Activated T-cell treated with anti-CD3 and anti-CD28 coated beads, Interleukin-2, amount 50 U/mL, for 72 hours (primary cell): ENCODE measurements at regions not wholly inside any gene's neighbourhood (a gene's known extent, or its start where the extent isn't known, plus 50 kb on each side); places are given as distances from the start of the nearest gene placed in this dataset.
"Not testable (repeated sequence)": the region's sequence is repeated elsewhere in the genome, so short reads cannot be mapped to it uniquely, and the experiment has no call there.

Source experiments
- ATAC-seq, 2 donors: fragments of 150-1000 bp; cut with Tn5 transposase; replicated peaks in 1 of 2; 2 replicates each; pipeline ENCODE4 v1.10.0; 2021; ENCODE audit warnings: moderate library complexity in 2 of 2, mild to moderate bottlenecking in 1 of 2
- DNase-seq, 2 donors: peaks; one replicate each; pipeline ENCODE4 v3.0.0; 2021 to 2022; ENCODE audit warnings: mixed read lengths in 1 of 2
- H3K27ac Mint-ChIP-seq: one replicate; pipeline ENCODE4 v1.8.0; 2022; ENCODE audit warnings: mild to moderate bottlenecking, moderate library complexity, mixed read lengths
- H3K27me3 Mint-ChIP-seq: one replicate; pipeline ENCODE4 v1.8.0; 2022; ENCODE audit warnings: low read depth, mixed read lengths
- H3K36me3 Mint-ChIP-seq, 2 donors: one replicate each; pipeline ENCODE4 v1.8.0; 2022; ENCODE audit warnings: mixed read lengths in 2 of 2, mild to moderate bottlenecking in 1 of 2; ENCODE audit not compliant: insufficient read depth in 2 of 2
- H3K4me1 Mint-ChIP-seq: one replicate; pipeline ENCODE4 v1.8.0; 2022; ENCODE audit warnings: low read depth, mixed read lengths
- H3K4me3 Mint-ChIP-seq, 2 donors: one replicate each; pipeline ENCODE4 v1.8.0; 2022; ENCODE audit warnings: mild to moderate bottlenecking in 2 of 2, mixed read lengths in 2 of 2, moderate library complexity in 2 of 2
- H3K9me3 Mint-ChIP-seq, 2 donors: one replicate each; pipeline ENCODE4 v1.8.0; 2022; ENCODE audit warnings: mixed read lengths in 2 of 2

DNA sequence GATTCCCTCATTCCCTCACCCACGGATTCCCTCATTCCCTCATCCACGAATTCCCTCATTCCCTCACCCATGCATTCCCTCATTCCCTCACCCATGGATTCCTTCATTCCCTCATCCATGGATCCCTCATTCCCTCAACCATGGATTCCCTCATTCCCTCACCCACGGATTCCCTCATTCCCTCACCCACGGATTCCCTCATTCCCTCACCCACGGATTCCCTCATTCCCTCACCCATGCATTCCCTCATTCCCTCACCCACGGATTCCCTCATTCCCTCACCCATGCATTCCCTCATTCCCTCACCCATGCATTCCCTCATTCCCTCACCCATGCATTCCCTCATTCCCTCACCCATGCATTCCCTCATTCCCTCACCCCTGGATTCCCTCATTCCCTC is 238.0 kb downstream of the TTLL2 start:
- not testable (repeated sequence) for H3K9me3 Mint-ChIP-seq, H3K4me1 Mint-ChIP-seq, ATAC-seq, DNase-seq, H3K4me3 Mint-ChIP-seq, H3K36me3 Mint-ChIP-seq, H3K27ac Mint-ChIP-seq, H3K27me3 Mint-ChIP-seq

DNA sequence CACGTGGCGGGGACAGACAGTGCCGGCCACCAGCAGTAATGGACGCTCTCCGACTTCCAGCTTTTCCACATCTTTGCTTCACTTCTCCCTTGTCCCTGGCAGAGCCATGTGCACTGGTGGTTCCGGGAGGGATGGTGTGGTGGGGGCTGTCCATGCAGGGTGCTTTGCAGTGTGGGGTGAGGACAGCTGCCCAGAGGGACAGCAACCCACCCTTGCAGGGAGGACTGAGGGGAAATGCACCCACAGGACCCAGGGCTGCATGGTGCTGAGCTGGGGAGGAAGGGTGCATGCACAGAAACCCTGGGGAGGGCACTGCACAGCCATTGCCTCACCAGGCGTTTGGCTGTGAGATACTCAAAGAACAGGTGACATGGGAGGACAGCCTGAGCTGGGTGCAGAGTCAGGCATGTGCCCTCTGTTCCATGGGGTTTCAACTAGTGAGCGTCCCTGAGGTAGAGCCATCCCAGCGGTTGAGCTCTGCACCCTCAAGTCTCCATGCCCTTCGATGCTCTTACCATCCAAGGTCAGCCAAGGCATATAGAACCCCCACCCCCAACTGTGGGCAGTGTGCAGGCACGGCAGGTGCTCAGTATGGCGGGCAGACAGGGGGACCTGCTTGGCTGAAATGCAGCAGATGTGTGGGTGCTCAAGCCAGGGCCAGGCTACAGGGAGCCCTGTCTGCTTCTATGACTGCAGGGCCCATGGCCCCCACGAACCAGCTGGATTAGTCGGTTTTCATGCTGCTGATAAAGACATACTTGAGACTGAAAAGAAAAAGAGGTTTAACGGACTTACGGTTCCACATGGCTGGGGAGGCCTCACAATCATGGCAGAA is 239.7 kb downstream of the TTLL2 start:
- no peak overlapping the region for H3K27ac Mint-ChIP-seq
- DNase-seq (no peak), ATAC-seq (no peak)
- H3K9me3 Mint-ChIP-seq, result peaks cover 0 to 2% of the 10 kb centered on the region in 2 donors
- no peaks in the 10 kb centered on the region for H3K36me3 Mint-ChIP-seq
- H3K4me1 Mint-ChIP-seq, result no peaks in the 10 kb centered on the region
- H3K4me3 Mint-ChIP-seq, result no peak overlapping the region
- H3K27me3 Mint-ChIP-seq, result no peaks in the 10 kb centered on the region

DNA sequence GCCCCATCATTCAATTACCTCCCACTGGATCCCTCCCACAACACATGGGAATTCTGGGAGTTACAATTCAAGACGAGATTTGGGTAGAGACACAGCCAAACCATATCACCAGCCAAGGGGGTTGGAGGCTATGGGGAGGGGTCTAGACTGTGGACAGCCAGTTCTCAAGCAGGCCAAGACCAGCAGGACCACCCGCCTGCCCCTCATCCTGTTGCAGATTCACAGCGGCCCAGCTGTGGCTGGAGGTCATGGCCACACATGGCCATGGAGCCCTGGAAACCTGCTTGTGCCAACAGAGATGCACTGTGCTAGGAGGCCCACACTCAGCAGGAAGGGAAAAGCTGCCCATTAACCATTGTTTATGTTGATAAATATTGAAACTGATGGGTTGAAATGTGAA is 240.5 kb downstream of the TTLL2 start:
- peaks cover 0 to 2% of the 10 kb centered on the region in 2 donors for H3K9me3 Mint-ChIP-seq
- ATAC-seq (no peak), DNase-seq (no peak)
- H3K36me3 Mint-ChIP-seq, result no peaks in the 10 kb centered on the region
- no peaks in the 10 kb centered on the region for H3K4me1 Mint-ChIP-seq
- H3K27me3 Mint-ChIP-seq, result no peaks in the 10 kb centered on the region
- H3K4me3 Mint-ChIP-seq, result no peak overlapping the region
- no peak overlapping the region for H3K27ac Mint-ChIP-seq

DNA sequence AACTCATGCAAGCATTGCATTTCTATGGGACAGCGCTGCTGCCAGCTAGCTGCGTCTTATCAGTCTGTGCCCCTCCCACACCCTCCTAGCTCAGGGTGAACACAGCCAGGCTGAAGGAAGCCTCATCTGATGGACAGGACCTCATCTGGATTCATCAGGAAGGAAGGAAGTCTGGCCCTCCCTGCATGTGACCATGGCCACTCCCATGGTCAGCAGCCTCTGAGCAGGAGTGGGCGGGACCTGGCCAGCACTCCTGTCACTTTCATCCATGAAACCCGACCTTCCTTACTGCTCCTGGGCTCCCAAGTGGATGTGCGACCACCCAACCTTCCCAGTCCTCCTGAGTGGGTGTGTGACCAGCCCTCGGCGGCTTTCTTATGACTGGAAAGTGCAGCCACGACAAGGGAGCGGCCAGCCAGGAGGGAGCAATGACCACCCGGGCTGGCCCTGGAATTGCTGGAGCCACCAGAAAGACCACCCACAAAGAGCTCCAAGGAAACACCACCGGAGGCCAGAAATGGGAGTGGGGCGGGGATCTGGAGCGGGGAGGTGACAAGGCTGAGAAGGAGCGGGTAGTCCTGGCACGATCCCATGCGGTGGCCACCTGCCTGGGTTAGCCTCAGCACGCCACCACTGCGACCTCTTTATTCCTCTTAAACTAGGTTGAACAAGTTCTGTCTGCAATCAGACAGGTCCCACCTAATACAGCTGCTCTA is 241.2 kb downstream of the TTLL2 start:
- Mint-ChIP-seq H3K4me3 (no peak overlapping the region), H3K27me3 (no peaks in the 10 kb centered on the region), H3K36me3 (no peaks in the 10 kb centered on the region), H3K9me3 (peaks cover 0 to 2% of the 10 kb centered on the region in 2 donors), H3K27ac (no peak overlapping the region), H3K4me1 (no peaks in the 10 kb centered on the region)
- DNase-seq (no peak), ATAC-seq (no peak)

DNA sequence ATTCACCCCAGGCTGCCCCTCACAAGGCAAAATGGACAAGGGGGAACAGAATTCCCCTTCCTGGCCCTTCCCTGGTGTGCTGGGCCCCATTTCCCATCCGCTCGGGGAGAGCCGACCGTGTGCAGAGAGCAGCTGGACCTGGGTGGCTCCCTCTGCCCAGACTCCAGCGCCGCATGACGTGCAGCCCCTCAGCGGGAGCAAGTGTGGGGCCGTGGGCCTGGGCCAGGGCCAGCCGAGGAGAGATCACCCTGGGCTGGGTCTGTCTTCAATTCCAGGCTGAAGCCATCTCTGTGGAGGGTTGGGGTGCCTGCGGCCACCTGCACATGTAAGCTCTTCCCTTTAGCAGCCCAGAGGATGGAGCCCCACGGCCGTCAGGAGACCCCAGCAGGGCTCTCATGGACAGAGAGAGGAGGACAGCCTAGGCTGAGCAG is 241.8 kb downstream of the TTLL2 start:
- Mint-ChIP-seq H3K9me3 (peaks cover 0 to 2% of the 10 kb centered on the region in 2 donors), H3K27ac (no peak overlapping the region), H3K27me3 (no peaks in the 10 kb centered on the region), H3K36me3 (no peaks in the 10 kb centered on the region), H3K4me3 (no peak overlapping the region), H3K4me1 (no peaks in the 10 kb centered on the region)
- no peak for ATAC-seq
- no peak for DNase-seq

DNA sequence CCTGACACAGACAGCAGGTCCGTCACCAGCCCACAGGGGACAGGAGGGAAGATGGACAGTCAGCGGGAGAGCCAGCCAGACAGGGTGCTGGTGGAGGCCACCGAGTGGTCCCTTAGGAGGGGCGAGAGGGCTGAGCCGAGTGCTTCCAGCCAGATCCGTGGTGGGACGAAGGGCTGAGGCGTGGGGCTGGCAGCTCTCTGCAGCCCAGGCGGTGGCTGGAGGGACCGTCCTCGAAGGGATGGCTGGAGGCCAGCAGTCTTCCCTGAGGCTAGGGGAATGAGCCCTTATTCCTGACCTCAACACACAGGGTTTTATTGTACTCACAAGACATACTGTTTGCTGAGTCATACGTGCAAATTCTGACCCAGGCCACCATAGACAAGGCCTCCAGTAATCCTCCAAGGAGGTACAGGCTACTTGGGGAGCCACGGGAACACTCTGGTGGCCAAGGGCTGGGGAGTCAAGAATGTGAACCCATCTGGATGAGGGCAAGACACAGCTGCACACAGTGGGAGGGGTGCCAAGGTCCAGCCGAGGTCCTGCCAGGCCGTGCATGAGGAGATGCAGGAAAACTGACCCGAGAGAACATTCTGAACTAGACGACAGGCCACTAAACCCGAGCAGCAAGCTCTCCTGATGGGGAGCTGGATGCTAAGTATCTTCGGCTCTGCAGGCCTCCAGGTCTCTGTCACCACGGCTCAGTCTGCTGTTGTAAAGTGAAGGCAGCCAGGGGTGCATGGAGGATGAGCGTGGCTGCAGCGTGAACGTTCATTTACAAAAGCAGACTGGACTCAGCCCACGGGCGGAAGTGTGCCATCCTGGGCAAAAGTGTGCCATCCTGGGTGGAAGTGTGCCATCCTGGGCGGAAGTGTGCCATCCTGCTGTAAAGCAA is 242.5 kb downstream of the TTLL2 start:
- Mint-ChIP-seq H3K27me3 (no peaks in the 10 kb centered on the region), H3K4me1 (no peaks in the 10 kb centered on the region), H3K9me3 (peaks cover 0 to 2% of the 10 kb centered on the region in 2 donors), H3K4me3 (no peak overlapping the region), H3K36me3 (no peaks in the 10 kb centered on the region), H3K27ac (no peak overlapping the region)
- DNase-seq (no peak), ATAC-seq (no peak)

DNA sequence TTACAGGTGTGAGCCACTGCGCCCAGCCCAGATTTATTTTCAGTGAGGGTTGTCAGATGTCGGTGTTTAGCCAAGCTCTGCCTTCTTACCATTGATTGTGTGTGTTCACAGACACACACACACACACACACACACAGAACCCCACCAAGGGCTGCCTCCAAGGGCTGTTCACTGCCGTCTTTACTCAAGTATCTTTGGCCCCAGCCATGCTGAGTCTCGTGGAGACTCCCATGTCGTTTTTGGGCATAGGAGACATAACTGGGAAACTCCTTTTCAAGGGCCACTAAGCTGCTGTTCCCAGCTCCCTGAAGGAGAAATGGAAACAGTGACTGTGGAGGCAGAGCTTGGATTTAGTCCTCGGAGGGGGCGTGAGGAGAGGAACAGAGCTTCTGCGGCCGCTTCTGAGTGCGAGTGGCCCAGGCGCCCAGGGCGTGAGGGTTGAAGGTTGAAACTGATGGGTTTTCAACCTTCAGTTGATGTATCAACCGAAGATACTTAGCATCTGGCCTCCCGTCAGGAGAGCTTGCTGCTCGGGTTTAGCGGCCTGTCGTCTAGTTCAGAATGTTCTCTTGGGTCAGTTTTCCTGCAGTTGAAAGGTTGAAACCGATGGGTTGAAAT is 243.6 kb downstream of the TTLL2 start:
- Mint-ChIP-seq H3K27ac (no peak overlapping the region), H3K9me3 (peaks cover 0 to 2% of the 10 kb centered on the region in 2 donors), H3K4me3 (no peak overlapping the region), H3K36me3 (no peaks in the 10 kb centered on the region), H3K27me3 (no peaks in the 10 kb centered on the region), H3K4me1 (no peaks in the 10 kb centered on the region)
- DNase-seq (no peak), ATAC-seq (no peak)

DNA sequence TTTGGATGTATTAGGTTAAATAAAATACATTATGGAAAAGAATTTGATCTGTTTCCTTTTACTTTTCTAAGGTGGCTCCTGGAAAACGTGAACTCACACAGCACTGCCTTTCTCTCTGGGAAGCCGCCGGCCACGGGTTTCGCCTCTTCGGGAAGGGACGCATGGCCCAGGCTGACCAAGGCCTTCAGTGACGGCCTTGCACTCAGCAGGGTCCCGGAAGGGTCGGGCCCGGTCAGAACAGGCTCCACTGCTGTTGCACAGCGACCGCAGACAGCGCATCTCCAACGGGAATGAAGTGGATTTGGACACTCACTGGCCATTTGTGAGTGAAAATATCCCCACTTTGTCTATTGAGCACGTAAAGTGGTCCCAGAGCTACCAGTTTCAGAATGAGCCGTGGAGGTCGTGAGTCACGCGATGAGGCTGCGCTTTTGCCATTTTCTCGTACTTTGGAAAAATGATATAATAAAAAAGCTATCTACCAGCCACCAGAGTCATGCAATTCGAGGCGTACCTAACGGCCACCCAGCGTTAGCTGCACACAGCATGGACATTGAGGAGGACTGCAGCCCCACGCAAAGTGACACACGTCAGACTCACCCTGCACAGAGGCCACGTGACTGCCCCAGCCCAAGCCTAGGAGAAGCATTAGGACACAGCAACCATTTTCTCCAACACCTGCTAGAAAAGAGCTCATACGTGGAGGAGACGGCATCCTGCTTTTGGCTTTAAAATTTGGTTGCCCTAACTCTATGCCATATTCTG is 244.3 kb downstream of the TTLL2 start:
- H3K36me3 Mint-ChIP-seq, result no peaks in the 10 kb centered on the region
- DNase-seq (no peak), ATAC-seq (no peak)
- no peaks in the 10 kb centered on the region for H3K9me3 Mint-ChIP-seq
- no peak overlapping the region for H3K4me3 Mint-ChIP-seq
- no peaks in the 10 kb centered on the region for H3K4me1 Mint-ChIP-seq
- H3K27me3 Mint-ChIP-seq, result no peaks in the 10 kb centered on the region
- H3K27ac Mint-ChIP-seq, result no peak overlapping the region

DNA sequence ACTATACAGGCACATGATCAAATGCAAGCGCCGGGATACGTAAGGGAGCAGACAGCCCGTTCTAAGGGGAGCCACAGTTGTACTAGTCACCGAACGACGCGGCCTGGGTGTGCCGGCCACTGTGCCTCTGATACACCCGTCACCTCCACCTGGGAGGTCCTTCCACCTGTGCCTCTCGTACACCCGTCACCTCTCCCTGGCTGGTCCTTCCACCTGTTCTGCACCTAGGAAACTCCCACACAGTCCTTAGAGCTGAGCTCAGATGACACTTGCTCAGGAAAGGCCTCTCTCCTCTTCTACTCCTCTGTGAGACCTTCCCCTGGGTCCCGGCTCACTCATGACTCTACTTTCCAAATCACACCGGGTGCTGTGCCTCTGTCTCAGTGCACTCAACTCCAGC is 245.0 kb downstream of the TTLL2 start:
- Mint-ChIP-seq H3K27ac (no peak overlapping the region), H3K4me1 (no peaks in the 10 kb centered on the region), H3K9me3 (no peaks in the 10 kb centered on the region), H3K4me3 (no peak overlapping the region), H3K36me3 (no peaks in the 10 kb centered on the region), H3K27me3 (no peaks in the 10 kb centered on the region)
- ATAC-seq, result no peak
- DNase-seq, result no peak

DNA sequence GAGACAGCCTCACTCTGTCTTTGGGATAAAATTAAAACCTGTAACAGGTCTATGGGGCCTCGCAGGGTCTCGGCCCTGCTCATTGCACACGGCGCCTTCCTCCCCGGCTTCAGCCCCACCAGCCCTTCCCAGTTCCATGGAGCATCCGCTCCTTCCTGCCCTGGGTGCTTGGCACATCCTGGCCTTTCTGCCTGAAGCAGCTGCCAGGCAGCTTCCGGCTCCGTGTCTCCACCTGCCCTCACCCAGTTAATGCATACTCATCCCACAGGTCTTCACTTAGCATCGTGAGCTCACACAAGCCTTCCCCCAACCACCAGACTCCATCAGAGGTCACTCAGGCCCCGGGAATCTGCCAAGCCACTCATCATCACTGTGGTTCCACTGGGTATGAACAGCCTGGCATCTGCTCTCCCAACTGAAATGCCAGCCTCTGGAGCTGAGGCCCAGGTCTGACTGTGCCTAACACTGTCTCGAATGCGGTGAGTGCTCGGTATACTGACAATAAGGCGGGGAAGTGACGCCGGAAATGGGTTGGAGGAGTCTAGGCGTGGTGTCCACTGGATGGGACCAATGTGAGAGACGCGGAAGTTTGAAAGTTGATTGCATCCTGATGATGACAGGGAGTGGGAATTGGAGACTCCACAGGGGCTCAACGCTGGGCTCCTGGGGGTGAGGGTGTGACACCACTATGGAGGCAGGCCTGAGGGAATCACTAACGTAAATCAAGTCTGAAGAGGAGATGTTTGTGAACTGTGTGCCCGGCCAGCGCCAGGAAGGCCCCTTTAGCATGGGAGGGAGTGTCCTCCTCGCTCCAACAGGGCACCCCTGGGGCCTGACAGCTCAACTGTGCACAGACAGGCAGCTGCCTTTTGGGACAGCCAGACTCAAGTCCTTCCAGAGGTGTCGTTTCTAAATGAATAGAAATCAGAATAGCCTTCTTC is 245.8 kb downstream of the TTLL2 start:
- Mint-ChIP-seq H3K9me3 (no peaks in the 10 kb centered on the region), H3K27ac (no peak overlapping the region), H3K27me3 (no peaks in the 10 kb centered on the region), H3K4me3 (no peak overlapping the region), H3K36me3 (no peaks in the 10 kb centered on the region), H3K4me1 (no peaks in the 10 kb centered on the region)
- ATAC-seq (no peak), DNase-seq (no peak)

DNA sequence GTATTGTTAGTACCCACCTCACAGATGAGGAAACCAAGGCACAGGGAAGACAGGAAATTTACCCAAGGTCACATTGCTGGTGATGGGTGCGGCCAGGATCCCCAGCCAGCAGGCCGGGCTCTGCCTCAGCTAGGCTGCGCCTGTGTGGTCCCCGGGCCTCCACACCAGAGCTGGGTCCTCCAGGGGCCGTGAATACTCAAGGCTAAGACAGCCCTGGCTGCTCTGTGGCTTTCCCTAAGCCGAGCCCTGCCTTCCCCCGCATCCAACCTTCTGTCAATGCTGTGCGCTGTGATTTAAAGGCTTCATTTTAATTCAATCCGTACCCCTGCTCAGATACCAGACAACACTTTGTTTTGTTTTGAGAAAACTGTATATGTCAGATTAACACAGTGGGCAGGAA is 246.7 kb downstream of the TTLL2 start:
- no peaks in the 10 kb centered on the region for H3K36me3 Mint-ChIP-seq
- no peaks in the 10 kb centered on the region for H3K9me3 Mint-ChIP-seq
- ATAC-seq, result no peak
- no peak overlapping the region for H3K27ac Mint-ChIP-seq
- no peak overlapping the region for H3K4me3 Mint-ChIP-seq
- no peak for DNase-seq
- no peaks in the 10 kb centered on the region for H3K27me3 Mint-ChIP-seq
- H3K4me1 Mint-ChIP-seq, result no peaks in the 10 kb centered on the region
